OCI-LY7 (cell line): ENCODE measurements at regions not wholly inside any gene's neighbourhood (a gene's known extent, or its start where the extent isn't known, plus 50 kb on each side); places are given as distances from the start of the nearest gene placed in this dataset.
"Not testable (repeated sequence)": the region's sequence is repeated elsewhere in the genome, so short reads cannot be mapped to it uniquely, and the experiment has no call there.

Experiments used
- BruUV-seq: library from RNA; stranded (reverse); fragments of 400-500 nt; replicated peaks from 2 replicates; lab custom pipeline; 2021; lab: Mats Ljungman, UMichigan
- CTCF ChIA-PET: fragments of 300-600 bp; sonication (Branson Sonifier 250); formaldehyde crosslinking; loops from one replicate; lab custom pipeline; 2022; ENCODE audit warnings: antibody characterized with exemption; ENCODE audit not compliant: unreplicated experiment; lab: Charles Lee
- POLR2A ChIA-PET: fragments of 300-600 bp; sonication (Branson Sonifier 250); formaldehyde crosslinking; loops from one replicate; lab custom pipeline; 2022; ENCODE audit warnings: antibody characterized with exemption; lab: Charles Lee
- DNase-seq: peaks from one replicate; pipeline ENCODE4 v3.0.0-alpha.2; 2015; ENCODE audit warnings: low spot score
- H2AFZ ChIP-seq: fragments of 200-600 bp; sonication (generic), shearing (Covaris generic); 2 replicates; pipeline ENCODE4 v1.6.1; 2014; ENCODE audit warnings: mild to moderate bottlenecking, antibody characterized with exemption, low read length, moderate library complexity
- H3K27ac ChIP-seq: fragments of 200-600 bp; sonication (generic); 2 replicates; pipeline ENCODE4 v1.5.1; 2014; ENCODE audit warnings: mixed run types, low read depth, mild to moderate bottlenecking, moderate library complexity, low read length, inconsistent platforms; ENCODE audit not compliant: poor library complexity, severe bottlenecking
- H3K36me3 ChIP-seq: fragments of 200-600 bp; sonication (generic); 2 replicates; pipeline ENCODE4 v1.6.1; 2014; ENCODE audit warnings: mild to moderate bottlenecking, antibody characterized with exemption, low read length, moderate library complexity, mixed read lengths; ENCODE audit not compliant: insufficient read depth
- H3K4me1 ChIP-seq: fragments of 200-600 bp; sonication (generic); 2 replicates; pipeline ENCODE4 v1.5.1; 2014; ENCODE audit warnings: mild to moderate bottlenecking, low read length; ENCODE audit not compliant: insufficient read depth, poor library complexity, severe bottlenecking
- H3K4me2 ChIP-seq: fragments of 200-600 bp; sonication (generic); 2 replicates; pipeline ENCODE4 v1.6.1; 2014; ENCODE audit warnings: mild to moderate bottlenecking, low read length
- H3K4me3 ChIP-seq: fragments of 200-600 bp; sonication (generic); 2 replicates; pipeline ENCODE4 v1.5.1; 2014; ENCODE audit warnings: mild to moderate bottlenecking, low read depth, low read length; ENCODE audit not compliant: poor library complexity, severe bottlenecking
- H3K79me2 ChIP-seq: fragments of 200-600 bp; sonication (generic); 2 replicates; pipeline ENCODE4 v1.6.1; 2016; ENCODE audit warnings: low read depth, mild to moderate bottlenecking, low read length, moderate library complexity, mixed read lengths; ENCODE audit not compliant: insufficient read depth
- H3K9me2 ChIP-seq: fragments of 200-600 bp; sonication (generic); 2 replicates; pipeline ENCODE4 v1.6.1; 2016; ENCODE audit warnings: mild to moderate bottlenecking, low read length, mixed read lengths; ENCODE audit not compliant: insufficient read depth
- H3K9me3 ChIP-seq: fragments of 200-600 bp; sonication (generic); 2 replicates; pipeline ENCODE4 v1.6.1; 2014; ENCODE audit warnings: mild to moderate bottlenecking, mixed run types, low read length, mixed read lengths
- H4K20me1 ChIP-seq: fragments of 200-600 bp; sonication (generic); 2 replicates; pipeline ENCODE4 v1.6.1; 2014; ENCODE audit warnings: mild to moderate bottlenecking, antibody characterized with exemption, low read length, moderate library complexity, mixed read lengths; ENCODE audit not compliant: insufficient read depth
- EZH2phosphoT487 ChIP-seq: fragments of 200-600 bp; sonication (generic); IDR thresholded peaks from 2 replicates; pipeline ENCODE4 v1.6.1; 2018; ENCODE audit warnings: low read depth, borderline replicate concordance, mild to moderate bottlenecking, mixed run types, antibody characterized with exemption, low read length, moderate library complexity, mixed read lengths
- intact Hi-C: fragments of 100-400 bp; cut with micrococcal nuclease; formaldehyde crosslinking; loops from one replicate; pipeline ENCODE4 v1.10.0; 2022; ENCODE audit not compliant: unreplicated experiment
- TF ChIP-seq, protein P1 (sequence below): fragments of 200-600 bp; sonication (generic); conservative IDR thresholded peaks from 2 replicates; pipeline ENCODE4 v1.5.1; 2014; ENCODE audit warnings: mild to moderate bottlenecking, antibody characterized with exemption, low read length, moderate library complexity, mixed read lengths

DNA sequence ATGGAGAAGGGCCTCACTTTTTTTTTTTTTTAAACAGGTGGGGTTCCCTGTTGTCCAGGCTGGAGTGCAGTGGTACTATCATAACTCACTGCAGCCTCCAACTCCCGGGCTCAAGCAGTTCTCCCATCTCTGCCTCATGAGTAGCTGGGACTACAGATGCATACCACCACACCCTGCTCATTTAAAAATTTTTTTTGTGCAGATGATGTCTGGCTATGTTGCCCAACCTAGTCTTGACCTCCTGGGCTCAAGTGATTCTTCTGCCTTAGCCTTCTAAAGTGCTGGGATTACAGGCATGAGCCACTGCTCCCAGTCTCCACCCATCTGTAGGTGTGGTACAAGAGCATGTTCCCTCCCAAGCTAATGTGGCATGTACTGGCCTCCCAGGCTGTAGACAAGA lies 380.6 kb upstream of the AMELY start:
- no peak for TF ChIP-seq EZH2phosphoT487
- TF ChIP-seq, protein P1, sequence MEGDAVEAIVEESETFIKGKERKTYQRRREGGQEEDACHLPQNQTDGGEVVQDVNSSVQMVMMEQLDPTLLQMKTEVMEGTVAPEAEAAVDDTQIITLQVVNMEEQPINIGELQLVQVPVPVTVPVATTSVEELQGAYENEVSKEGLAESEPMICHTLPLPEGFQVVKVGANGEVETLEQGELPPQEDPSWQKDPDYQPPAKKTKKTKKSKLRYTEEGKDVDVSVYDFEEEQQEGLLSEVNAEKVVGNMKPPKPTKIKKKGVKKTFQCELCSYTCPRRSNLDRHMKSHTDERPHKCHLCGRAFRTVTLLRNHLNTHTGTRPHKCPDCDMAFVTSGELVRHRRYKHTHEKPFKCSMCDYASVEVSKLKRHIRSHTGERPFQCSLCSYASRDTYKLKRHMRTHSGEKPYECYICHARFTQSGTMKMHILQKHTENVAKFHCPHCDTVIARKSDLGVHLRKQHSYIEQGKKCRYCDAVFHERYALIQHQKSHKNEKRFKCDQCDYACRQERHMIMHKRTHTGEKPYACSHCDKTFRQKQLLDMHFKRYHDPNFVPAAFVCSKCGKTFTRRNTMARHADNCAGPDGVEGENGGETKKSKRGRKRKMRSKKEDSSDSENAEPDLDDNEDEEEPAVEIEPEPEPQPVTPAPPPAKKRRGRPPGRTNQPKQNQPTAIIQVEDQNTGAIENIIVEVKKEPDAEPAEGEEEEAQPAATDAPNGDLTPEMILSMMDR = no peak
- Histone ChIP-seq H3K4me3 (no peak overlapping the region), H3K9me3 (no peaks in the 10 kb centered on the region), H3K4me1 (peaks cover 48% of the 10 kb centered on the region), H3K79me2 (peaks cover 88% of the 10 kb centered on the region), H4K20me1 (no peaks in the 10 kb centered on the region), H3K27ac (no peak overlapping the region), H2AFZ (no peak overlapping the region), H3K36me3 (peaks cover 52% of the 10 kb centered on the region), H3K4me2 (no peak overlapping the region), H3K9me2 (no peaks in the 10 kb centered on the region)
- intact Hi-C loops = no loop called here
- ChIA-PET CTCF (no interaction called here), POLR2A (no interaction called here)
- DNase-seq = no peak
- no TSS peak for BruUV-seq

DNA sequence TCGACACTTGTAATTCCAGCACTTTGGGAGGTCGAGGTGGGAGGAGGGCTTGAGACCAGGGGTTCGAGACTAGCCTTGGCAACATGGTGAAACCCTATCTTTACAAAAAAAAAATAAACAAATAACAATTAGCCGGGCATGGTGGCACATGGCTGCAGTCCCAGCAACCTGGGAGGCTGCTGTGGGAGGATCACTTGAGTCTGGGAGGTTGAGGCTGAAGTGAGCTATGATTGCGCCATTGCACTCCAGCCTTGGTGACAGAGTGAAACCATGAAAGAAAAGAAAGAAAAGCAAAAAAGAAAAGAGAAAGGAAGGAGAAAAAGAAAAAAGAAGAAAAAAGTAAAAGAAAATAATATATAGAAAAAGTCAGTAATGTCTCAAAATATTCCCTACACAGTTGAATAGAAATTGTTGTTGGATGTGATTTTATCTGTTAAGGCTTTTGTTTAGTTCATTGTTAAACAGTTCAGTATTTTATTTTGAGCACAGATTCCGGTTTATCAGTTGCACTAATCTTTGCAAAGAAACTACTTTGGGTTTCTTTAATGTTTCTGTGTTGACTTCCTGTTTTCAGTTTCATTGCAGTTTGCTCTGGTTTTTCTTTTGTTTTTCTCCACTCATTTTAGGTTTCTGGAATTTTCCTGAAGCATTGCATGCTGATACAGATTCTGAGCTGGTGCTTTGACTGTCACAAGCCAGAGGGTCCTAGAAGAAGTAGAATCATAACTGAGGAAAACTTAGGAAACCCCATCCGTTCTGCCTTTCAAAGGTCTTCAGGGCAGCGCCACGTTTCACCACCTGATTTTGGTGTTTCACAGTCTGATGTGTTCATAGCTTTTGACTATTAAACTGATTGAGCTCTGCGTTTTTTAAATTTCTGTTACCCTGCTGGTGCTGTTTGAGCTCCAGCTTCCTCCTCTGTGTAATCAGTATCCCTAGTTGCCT lies 378.6 kb upstream of the AMELY start:
- Histone ChIP-seq H3K27ac (peak overlapping the region; percentile 94), H2AFZ (no peak overlapping the region), H3K9me3 (no peaks in the 10 kb centered on the region), H3K79me2 (peaks cover 85% of the 10 kb centered on the region), H3K9me2 (no peaks in the 10 kb centered on the region), H3K4me3 (peak overlapping the region; percentile 46), H3K4me2 (peak overlapping the region; percentile 72), H3K4me1 (peaks cover 48% of the 10 kb centered on the region), H4K20me1 (no peaks in the 10 kb centered on the region), H3K36me3 (peaks cover 52% of the 10 kb centered on the region)
- no peak for TF ChIP-seq EZH2phosphoT487
- TF ChIP-seq, protein P1 = no peak
- BruUV-seq = no TSS peak
- intact Hi-C loops = no loop called here
- ChIA-PET CTCF (no interaction called here), POLR2A (interaction anchor here (1.0 to 1.1 kb wide), 2 partner anchors 17 to 55 kb away, joined by 3 to 4 read pairs; no protein-coding TSS in a partner anchor)
- peak; percentile 43 for DNase-seq

DNA sequence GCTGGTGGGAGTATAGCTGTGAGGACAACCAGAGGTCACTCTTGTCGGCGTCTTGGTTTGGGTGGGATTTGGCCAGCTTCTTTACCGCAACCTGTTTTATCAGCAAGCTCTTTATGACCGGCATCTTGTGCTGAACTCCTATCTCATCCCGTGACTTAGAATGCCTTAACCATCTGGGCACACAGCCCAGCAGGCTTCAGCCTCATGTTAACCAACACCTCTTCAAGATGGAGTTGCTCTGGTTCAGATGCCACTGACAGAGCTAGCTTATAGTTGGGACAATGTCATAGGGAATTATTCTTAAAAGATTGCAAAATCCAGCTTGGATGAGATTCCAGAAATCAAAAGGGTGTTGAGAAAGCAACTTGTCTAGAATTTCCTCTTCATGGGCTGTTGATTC lies 377.1 kb upstream of the AMELY start:
- Histone ChIP-seq H4K20me1 (no peaks in the 10 kb centered on the region), H3K27ac (peak overlapping the region; percentile 94), H3K4me3 (no peak overlapping the region), H3K36me3 (peaks cover 59% of the 10 kb centered on the region), H3K9me2 (no peaks in the 10 kb centered on the region), H2AFZ (no peak overlapping the region), H3K9me3 (no peaks in the 10 kb centered on the region), H3K4me1 (peaks cover 54% of the 10 kb centered on the region), H3K4me2 (no peak overlapping the region), H3K79me2 (peaks cover 86% of the 10 kb centered on the region)
- TF ChIP-seq, protein P1 = no peak
- no peak for TF ChIP-seq EZH2phosphoT487
- DNase-seq = no peak
- CTCF ChIA-PET = no interaction called here
- POLR2A ChIA-PET = interaction anchor here (0.5 kb wide), 1 partner anchor 1269 kb away, joined by 4 read pairs; no protein-coding TSS in a partner anchor
- intact Hi-C loops = no loop called here
- no TSS peak for BruUV-seq

DNA sequence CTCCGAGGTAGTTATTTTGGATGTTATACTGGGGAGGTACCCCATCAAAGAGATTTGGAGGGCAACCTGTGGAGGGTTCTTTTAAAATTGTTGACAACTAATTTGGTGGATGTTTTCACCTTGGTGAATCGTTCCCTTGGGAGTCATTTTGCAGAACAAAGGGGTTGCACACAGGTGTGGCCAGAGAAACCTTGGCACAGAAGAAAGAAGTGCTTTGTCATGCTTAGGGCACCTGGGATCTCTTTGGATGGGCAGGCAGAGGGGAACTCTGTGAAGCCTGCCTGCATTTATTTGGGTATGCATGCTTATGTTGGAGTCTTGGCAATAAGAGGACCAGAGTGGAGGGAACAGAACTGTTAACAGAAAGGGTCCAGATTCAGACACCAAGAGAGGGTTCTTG lies 376.4 kb upstream of the AMELY start:
- H3K9me2 ChIP-seq, BruUV-seq, H3K4me3 ChIP-seq, H4K20me1 ChIP-seq, intact Hi-C loops, H3K4me2 ChIP-seq, CTCF ChIA-PET, H3K9me3 ChIP-seq, H2AFZ ChIP-seq: not testable (repeated sequence)
- Histone ChIP-seq H3K36me3 (peaks cover 57% of the 10 kb centered on the region), H3K79me2 (peaks cover 86% of the 10 kb centered on the region), H3K27ac (peak overlapping the region; percentile 94), H3K4me1 (peaks cover 60% of the 10 kb centered on the region)
- POLR2A ChIA-PET = interaction anchor here (0.5 kb wide), 1 partner anchor 1269 kb away, joined by 4 read pairs; no protein-coding TSS in a partner anchor
- DNase-seq = peak; percentile 18
